Panc1 (cell line): ENCODE measurements at regions not wholly inside any gene's neighbourhood (a gene's known extent, or its start where the extent isn't known, plus 50 kb on each side); places are given as distances from the start of the nearest gene placed in this dataset.
"Not testable (repeated sequence)": the region's sequence is repeated elsewhere in the genome, so short reads cannot be mapped to it uniquely, and the experiment has no call there.

Source experiments
- CTCF ChIP-seq: fragments of 450-650 bp; IDR thresholded peaks from 2 replicates; pipeline ENCODE4 v1.5.1; 2017; ENCODE audit warnings: mild to moderate bottlenecking
- TCF7L2 ChIP-seq: IDR thresholded peaks from 2 replicates; pipeline ENCODE4 v1.6.1; 2011; ENCODE audit warnings: mild to moderate bottlenecking, low read depth, low read length, inconsistent platforms

DNA sequence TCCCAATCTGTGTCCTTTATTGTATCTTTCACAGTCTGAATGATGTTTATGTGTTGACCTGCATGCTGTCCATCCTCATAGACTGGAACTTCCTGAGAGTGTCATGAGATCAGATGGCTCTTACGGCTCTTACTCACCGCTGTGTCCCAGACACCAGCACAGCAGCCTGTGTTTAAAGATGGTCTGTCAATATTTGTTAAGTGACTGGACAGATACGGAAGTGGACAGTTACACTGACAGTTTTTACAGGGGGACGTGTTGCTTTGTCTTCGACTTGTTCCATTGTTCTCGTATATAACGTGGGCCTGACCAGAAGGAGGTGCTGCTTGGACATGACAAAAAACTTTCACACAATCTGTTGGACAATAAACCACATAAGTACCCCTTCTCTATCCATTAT is 342.6 kb downstream of the PREX1 start:
- not testable (repeated sequence) for TF ChIP-seq TCF7L2, CTCF
